GM06990 (cell line): ENCODE measurements at regions not wholly inside any gene's neighbourhood (a gene's known extent, or its start where the extent isn't known, plus 50 kb on each side); places are given as distances from the start of the nearest gene placed in this dataset.

Experiments
- DNase-seq: peaks from one replicate; pipeline ENCODE4 v3.0.0-alpha.2; 2011; ENCODE audit not compliant: insufficient read length; ENCODE audit errors: extremely low read depth
- H3K27me3 ChIP-seq: replicated peaks from 2 replicates; pipeline ENCODE4 v1.6.0; 2011; ENCODE audit warnings: low read length; ENCODE audit not compliant: control insufficient read depth, insufficient read depth
- H3K36me3 ChIP-seq: 2 replicates; pipeline ENCODE4 v1.5.1; 2011; ENCODE audit warnings: low read length; ENCODE audit not compliant: control insufficient read depth, insufficient read depth
- H3K4me3 ChIP-seq: replicated peaks from 2 replicates; pipeline ENCODE4 v1.5.1; 2011; ENCODE audit warnings: low read depth, mild to moderate bottlenecking, control low read depth, low read length
- TF ChIP-seq, protein P1 (sequence below): IDR thresholded peaks from 2 replicates; pipeline ENCODE4 v1.5.1; 2011; ENCODE audit warnings: low read length, control low read depth, mild to moderate bottlenecking, inconsistent platforms; ENCODE audit not compliant: insufficient read depth, poor library complexity, severe bottlenecking

DNA sequence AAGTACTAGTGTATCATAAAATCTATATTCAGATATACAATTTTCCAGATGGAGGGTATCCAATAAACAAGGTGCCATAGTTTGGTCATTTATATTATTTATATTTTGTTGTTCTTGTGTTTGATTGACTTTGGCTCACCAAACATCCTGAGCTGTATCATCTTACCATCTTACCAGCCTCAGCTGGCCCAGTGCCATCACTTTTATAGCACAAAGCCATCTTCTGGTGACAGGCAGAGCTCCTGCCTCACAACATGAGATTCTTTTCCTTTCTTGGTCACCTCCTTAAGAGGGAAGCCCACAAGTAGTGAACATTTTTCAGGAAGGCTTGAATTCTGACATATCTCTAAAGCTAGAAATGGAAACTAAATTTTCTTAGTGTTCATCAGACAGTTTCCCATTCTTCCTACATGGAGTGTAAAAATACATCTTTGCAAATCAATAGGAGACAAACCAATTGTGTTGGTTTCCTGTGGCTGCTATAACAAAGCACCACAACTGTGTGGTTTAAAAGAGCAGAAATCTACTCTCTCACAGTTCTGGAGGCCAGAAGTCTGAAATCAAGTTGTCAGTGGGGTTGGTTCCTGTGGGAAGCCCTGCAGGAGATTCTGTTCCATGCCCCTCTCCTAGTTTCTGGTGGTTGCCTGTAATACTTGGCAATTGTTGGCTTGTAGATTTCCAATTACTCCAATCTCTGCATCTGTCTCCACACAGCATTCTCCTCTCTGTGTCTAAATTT is 341.8 kb downstream of the MAN2A1 start:
- H3K4me3 ChIP-seq = no peak overlapping the region
- no peak for DNase-seq
- H3K36me3 ChIP-seq = no peaks in the 10 kb centered on the region
- no peaks in the 10 kb centered on the region; the same call in none of the 2 replicates for H3K27me3 ChIP-seq
- TF ChIP-seq, protein P1, sequence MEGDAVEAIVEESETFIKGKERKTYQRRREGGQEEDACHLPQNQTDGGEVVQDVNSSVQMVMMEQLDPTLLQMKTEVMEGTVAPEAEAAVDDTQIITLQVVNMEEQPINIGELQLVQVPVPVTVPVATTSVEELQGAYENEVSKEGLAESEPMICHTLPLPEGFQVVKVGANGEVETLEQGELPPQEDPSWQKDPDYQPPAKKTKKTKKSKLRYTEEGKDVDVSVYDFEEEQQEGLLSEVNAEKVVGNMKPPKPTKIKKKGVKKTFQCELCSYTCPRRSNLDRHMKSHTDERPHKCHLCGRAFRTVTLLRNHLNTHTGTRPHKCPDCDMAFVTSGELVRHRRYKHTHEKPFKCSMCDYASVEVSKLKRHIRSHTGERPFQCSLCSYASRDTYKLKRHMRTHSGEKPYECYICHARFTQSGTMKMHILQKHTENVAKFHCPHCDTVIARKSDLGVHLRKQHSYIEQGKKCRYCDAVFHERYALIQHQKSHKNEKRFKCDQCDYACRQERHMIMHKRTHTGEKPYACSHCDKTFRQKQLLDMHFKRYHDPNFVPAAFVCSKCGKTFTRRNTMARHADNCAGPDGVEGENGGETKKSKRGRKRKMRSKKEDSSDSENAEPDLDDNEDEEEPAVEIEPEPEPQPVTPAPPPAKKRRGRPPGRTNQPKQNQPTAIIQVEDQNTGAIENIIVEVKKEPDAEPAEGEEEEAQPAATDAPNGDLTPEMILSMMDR = no peak

DNA sequence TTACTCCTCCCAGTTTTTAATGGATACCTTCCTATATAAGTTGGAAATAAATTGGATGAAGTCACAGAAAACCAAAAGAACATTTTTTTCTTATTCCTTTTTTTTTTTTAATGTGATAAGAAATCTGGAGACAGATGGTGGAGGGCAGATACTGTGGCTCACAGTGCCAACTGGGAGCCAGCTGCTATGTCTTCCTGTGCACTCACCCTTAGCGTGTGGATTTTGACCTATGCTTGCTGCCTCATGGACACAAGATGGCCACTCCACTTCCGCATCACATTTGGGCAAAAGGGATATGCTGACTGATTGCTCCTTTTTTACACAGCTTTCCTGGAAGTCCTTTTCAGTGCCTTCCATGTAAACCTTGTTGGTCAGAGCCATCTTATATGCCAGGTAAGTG is 342.6 kb downstream of the MAN2A1 start:
- no peaks in the 10 kb centered on the region; the same call in none of the 2 replicates for H3K27me3 ChIP-seq
- no peaks in the 10 kb centered on the region for H3K36me3 ChIP-seq
- TF ChIP-seq, protein P1 = no peak
- DNase-seq = no peak
- no peak overlapping the region for H3K4me3 ChIP-seq

DNA sequence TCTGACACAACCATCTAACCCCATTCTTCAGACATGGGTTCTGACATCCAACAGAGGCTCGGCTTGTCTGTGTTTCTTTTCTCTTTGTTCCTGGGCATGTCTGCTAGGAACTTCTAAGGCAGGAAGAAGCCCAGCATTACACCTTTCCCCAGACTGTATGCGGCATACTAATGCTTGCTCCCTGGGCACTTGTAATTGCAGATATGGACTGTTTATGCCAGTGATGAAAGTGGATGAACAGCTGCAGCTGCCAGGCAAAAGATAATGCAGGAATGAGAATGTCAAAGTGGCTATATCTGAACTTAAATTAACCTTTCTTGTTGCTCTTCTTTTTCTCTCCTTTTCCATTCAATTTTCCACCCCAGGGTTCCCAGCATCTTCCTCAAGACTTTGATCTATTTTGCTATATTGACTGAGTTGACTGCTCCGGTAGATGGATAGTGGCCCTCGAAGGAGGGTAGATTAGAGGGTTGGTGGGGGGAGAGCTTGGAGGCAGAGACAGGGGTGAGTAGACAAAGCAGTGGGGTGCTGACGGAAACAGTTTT is 344.4 kb downstream of the MAN2A1 start:
- H3K4me3 ChIP-seq = no peak overlapping the region
- TF ChIP-seq, protein P1 = no peak
- DNase-seq = no peak

DNA sequence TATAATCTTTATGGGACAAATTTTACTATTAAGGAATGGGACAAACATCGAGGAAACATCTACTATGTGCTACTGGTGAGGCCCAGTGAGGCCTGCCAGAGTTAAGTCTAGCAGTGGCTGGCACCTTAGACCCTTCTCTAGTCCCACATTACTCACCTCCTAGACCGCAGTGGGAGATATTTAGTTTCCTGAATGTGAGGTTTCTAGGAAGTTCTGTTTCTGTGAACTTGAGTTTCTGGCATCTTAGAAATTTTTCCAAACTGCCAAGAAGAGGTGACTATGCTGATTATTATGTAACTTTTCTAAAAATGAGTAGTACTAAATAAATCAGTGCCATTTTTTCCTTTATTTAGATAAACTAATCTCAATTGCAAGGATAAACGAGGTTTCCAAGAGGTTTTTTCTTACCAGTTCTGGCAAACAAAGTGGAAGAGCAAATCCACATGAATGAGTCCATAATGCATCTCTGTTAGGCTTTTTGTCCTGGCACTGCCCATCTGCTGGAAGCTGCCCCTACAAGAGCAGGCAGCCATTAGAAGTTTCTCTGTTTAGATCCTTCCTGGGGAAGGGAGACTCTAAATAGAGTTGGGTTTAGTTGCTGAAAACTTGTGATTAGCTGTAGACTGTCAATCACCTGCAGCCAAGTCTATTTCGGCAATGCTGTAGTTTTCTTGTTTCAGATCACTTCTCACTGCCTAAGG is 348.7 kb downstream of the MAN2A1 start:
- H3K4me3 ChIP-seq = no peak overlapping the region
- H3K36me3 ChIP-seq = no peaks in the 10 kb centered on the region
- no peaks in the 10 kb centered on the region for H3K27me3 ChIP-seq
- TF ChIP-seq, protein P1 = no peak
- no peak for DNase-seq

More for the DNA sequence above, 344.4 kb downstream of the MAN2A1 start:
- H3K36me3 ChIP-seq = no peaks in the 10 kb centered on the region
- no peaks in the 10 kb centered on the region; the same call in none of the 2 replicates for H3K27me3 ChIP-seq

DNA sequence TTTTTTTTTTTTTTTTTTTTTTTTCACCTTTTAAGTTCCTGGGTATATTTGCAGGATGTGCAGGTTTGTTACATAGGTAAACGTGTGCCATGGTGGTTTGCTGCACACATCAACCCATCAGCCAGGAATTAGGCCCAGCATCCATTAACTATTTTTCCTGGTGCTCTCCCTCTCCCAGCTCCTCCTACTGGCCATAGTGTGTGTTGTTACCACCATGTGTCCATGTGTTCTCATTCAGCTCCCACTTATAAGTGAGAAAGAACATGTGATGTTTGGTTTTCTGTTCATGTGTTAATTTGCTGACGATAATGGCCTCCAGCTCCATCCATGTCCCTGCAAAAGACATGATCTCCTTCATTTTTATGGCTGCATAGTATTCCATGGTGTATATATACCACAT is 350.5 kb downstream of the MAN2A1 start:
- TF ChIP-seq, protein P1 = peak; percentile 4
- no peak overlapping the region for H3K4me3 ChIP-seq
- H3K27me3 ChIP-seq = no peaks in the 10 kb centered on the region
- no peaks in the 10 kb centered on the region for H3K36me3 ChIP-seq
- DNase-seq = no peak
